Stimulated activated CD4-positive, alpha-beta T cell treated with anti-CD3 and anti-CD28 coated beads, Interleukin-1b, Interleukin-23, amount 100 ng/mL, for 4 hours (primary cell): ENCODE measurements at regions not wholly inside any gene's neighbourhood (a gene's known extent, or its start where the extent isn't known, plus 50 kb on each side); places are given as distances from the start of the nearest gene placed in this dataset.

ENCODE experiments used
- DNase-seq, 2 donors: peaks; one replicate each; pipeline ENCODE4 v3.0.0-alpha.2; 2020; ENCODE audit warnings: low read depth in 2 of 2

- DNase-seq: no peak
These were observed 591.0 kb downstream of the PTPRU start for GRCh38 chr1:29827237-29827750.

- DNase-seq: no peak
These were observed 590.3 kb downstream of the PTPRU start for GRCh38 chr1:29826646-29827045.

- no peak for DNase-seq
These were observed 589.7 kb downstream of the PTPRU start for GRCh38 chr1:29825941-29826415.

GRCh38 chr1:29825274-29825940, 589.1 kb downstream of the PTPRU start:
- DNase-seq: no peak

- no peak for DNase-seq
These were observed 588.4 kb downstream of the PTPRU start for GRCh38 chr1:29824511-29825273.

GRCh38 chr1:29824025-29824424, 587.7 kb downstream of the PTPRU start:
- no peak for DNase-seq

- no peak for DNase-seq
These were observed 587.2 kb downstream of the PTPRU start for GRCh38 chr1:29823561-29823960.

GRCh38 chr1:29821605-29822004, 585.3 kb downstream of the PTPRU start:
- DNase-seq: no peak

GRCh38 chr1:29820401-29820800, 584.1 kb downstream of the PTPRU start:
- DNase-seq: no peak

GRCh38 chr1:29812408-29813135, 576.2 kb downstream of the PTPRU start:
- DNase-seq: no peak

GRCh38 chr1:29811727-29812407, 575.5 kb downstream of the PTPRU start:
- no peak for DNase-seq

GRCh38 chr1:29811247-29811646, 574.9 kb downstream of the PTPRU start:
- no peak for DNase-seq

GRCh38 chr1:29810121-29811120, 574.1 kb downstream of the PTPRU start:
- DNase-seq: no peak

- no peak for DNase-seq
These were observed 573.3 kb downstream of the PTPRU start for GRCh38 chr1:29809446-29810120.

GRCh38 chr1:29808141-29808995, 572.0 kb downstream of the PTPRU start:
- DNase-seq: no peak

- DNase-seq: no peak
These were observed 571.4 kb downstream of the PTPRU start for GRCh38 chr1:29807689-29808088.

GRCh38 chr1:29806646-29807319, 570.5 kb downstream of the PTPRU start:
- DNase-seq: no peak

GRCh38 chr1:29805896-29806160, 569.5 kb downstream of the PTPRU start:
- no peak for DNase-seq
